Sciatic nerve (tissue), 2 donors: ENCODE measurements at regions not wholly inside any gene's neighbourhood (a gene's known extent, or its start where the extent isn't known, plus 50 kb on each side); places are given as distances from the start of the nearest gene placed in this dataset.
"Not testable (repeated sequence)": the region's sequence is repeated elsewhere in the genome, so short reads cannot be mapped to it uniquely, and the experiment has no call there.

Experiments used
- ATAC-seq: fragments of 200-7000 bp; cut with Tn5 transposase; one replicate; pipeline ENCODE4 v1.9.1; 2020; ENCODE audit warnings: mild to moderate bottlenecking, moderate library complexity
- DNase-seq: peaks from one replicate; pipeline ENCODE4 v3.0.0-alpha.2; 2020; ENCODE audit warnings: low spot score
- intact Hi-C: fragments of 100-400 bp; cut with DNase I; formaldehyde crosslinking; loops from one replicate; pipeline ENCODE4 v1.14.2; 2022
- donor health status: DM: no; HTN: no; CAD: no.
- donor health status: DM: no; HTN: no; CAD: no.

DNA sequence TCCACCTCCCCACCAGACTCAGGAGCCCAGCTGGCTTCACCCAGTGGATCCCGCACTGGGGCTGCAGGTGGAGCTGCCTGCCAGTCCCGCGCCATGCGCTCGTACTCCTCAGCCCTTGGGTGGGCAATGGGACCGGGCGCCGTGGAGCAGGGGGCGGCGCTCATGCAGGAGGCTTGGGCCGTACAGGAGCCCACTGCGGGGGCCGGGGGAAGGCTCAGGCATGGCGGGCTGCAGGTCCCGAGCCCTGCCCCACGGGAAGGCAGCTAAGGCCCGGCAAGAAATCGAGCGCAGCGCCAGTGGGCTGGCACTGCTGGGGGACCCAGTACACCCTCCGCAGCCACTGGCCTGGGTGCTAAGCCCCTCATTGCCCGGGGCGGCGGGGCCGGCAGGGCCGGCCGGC is 984.0 kb downstream of the TBL1XR1 start:
- ATAC-seq, DNase-seq, intact Hi-C loops: not testable (repeated sequence)

DNA sequence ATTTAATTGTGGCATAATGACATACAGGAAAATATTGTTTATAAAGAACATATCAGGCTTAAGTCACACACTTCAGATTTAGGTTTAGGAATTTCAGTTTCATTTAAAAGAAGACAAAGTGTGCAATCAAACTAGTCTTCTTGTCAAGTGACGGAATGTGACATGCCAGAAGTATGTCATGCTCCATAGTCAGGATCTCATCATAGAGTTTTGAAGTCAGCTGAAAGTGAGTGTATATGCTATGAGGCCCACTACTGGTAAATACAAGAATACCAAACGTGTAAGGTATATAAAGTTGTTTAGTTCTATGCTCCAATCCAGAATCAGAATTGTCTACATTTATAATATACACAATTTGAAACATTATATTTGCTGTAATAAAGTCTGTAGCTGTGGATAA is 988.4 kb downstream of the TBL1XR1 start:
- intact Hi-C loops: no loop called here
- no peak for ATAC-seq
- no peak for DNase-seq

DNA sequence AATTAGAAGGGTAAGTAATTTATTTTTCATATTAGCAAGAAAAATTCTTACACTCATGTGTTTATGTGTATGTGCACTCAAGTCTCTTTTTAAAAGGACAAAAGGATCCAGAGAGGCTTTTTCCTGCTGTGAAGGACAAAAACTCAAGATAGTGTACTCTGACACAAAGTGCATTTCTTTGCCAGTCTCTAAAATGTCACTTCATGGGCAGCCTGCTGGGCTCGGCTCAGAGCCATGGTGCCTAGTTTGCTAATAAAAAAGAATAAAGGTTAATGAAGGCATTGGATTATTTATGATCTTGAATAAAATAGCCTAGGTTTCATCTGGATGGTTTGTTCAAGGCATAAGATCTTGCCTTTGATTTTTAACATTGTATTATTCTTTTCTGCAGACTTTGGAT is 989.0 kb downstream of the TBL1XR1 start:
- intact Hi-C loops: no loop called here
- no peak for ATAC-seq
- no peak for DNase-seq

DNA sequence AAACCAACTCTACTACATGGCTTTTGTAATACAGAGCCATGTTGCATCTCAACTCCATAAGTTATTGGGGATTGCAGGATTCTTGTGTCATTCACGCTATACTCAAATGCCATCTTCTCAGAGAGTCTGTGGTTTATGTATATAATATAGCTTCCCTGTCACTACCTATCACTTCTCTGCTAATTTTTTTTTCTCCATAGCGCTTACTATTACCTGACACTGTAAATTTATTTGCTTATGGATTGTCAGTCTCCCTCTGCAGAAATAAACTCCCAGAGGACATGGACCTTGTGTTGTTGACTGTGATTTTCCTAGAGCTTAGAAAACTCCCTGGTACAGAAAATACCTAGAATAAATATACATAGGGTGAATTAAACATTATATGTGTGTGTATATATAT is 990.5 kb downstream of the TBL1XR1 start:
- ATAC-seq (no peak), DNase-seq (no peak)
- intact Hi-C loops: no loop called here

DNA sequence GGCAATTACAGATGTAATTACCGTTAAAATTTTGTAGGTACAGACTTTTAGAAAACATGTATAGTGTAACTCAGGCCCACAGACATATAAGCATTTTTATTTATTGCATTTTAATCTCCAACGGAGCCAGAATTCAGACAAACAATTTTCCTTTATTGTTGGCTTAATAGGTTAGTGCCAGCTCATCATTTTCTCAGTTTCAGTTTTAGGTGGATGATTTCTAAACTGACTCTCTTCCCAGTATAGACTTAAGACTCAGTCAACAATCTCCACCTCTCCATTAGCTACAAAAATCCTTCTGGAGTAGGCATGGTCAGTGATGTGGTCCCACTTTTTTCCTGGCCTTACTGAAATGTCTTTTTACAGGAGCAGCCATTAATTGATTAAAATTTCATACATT is 994.6 kb downstream of the TBL1XR1 start:
- intact Hi-C loops: no loop called here
- ATAC-seq (no peak), DNase-seq (no peak)

DNA sequence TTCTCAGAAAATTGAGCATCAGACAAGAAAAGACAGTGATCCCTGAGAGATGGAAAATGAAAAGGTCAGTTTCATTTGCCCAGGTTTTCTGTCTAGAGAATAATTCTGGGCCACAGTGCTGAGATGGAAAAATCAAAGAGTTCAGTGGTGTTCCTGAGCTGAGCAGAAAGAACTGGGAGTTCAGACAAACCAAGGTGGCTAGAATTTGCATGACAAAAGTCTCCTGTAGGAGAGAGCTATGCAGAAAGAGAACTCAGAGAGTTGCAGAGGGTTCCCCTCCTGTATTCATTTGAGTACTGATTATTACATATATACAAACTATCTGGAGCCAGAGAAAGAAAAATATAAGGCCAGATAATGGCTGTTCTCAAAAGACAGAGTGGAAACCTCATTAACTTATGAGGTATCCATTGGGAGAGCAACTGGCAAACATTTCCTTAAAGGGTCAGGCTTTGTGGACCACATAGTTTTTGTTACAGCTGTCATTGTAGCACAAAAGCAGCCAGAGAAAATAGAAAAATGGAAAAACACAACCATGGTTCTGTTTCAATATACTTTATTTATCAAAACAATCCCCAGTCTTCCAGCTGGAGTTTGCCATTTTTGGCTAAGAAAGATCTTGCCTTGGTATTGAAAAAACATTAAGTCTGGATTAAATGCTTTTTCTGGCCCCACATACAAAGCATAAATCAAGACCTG is 1004.1 kb downstream of the TBL1XR1 start:
- peak; percentile 78 for ATAC-seq
- intact Hi-C loops: no loop called here
- no peak for DNase-seq

DNA sequence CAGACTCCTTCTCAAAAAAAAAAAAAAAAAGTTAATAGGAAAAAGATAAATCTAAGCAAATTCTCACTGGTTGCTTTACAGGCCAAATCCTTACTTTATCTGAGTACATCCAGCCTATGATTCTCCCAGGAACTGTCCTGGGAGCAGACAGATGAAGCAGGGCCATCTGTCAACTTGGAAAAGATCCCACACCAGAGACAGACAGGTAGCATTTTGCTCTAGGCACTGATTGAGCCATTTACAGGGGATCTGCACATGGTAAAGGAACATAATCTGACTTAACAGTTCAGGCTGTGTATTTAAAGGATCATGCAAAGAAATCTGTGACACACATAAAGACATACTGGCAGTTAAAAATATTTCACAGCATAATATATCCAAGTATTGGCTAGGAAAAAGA is 1006.5 kb downstream of the TBL1XR1 start:
- DNase-seq: no peak
- no peak for ATAC-seq
- intact Hi-C loops: no loop called here

DNA sequence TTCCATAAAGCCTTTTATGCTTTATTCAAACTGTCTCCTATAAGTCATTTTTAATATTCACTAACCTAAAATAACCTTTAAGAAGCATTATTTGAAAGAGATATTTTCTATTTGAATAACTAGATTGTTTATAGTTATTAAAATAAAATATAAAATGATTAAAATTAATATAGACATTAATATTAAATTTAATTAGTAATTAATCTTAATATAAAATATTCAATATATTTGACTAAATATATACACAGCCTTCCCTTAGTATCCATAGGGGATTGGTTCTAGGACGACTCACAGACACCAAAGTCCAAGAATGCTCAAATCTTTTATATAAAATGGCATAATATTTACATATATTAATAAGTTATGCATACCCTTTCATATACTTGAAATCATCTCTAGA is 1014.1 kb downstream of the TBL1XR1 start:
- no peak for ATAC-seq
- DNase-seq: no peak
- intact Hi-C loops: no loop called here

DNA sequence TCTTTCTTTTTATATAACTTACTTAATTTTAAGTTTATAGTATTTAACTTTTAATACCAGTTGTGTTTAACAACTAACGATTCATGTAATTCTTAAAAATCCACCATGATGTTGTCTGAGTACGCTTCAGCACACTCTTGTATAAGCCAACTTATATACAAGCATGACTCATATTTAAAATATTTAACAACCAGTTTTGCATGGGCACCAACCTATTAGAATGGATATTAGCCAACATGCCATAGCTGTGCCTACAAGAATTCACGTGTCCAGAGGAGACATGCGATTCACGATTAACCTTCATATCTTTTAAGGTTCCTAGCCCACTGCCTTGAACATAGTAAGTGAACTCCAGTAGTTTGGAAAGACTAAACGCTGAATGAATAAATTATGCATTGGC is 1023.2 kb downstream of the TBL1XR1 start:
- intact Hi-C loops: no loop called here
- no peak for DNase-seq
- ATAC-seq: no peak

DNA sequence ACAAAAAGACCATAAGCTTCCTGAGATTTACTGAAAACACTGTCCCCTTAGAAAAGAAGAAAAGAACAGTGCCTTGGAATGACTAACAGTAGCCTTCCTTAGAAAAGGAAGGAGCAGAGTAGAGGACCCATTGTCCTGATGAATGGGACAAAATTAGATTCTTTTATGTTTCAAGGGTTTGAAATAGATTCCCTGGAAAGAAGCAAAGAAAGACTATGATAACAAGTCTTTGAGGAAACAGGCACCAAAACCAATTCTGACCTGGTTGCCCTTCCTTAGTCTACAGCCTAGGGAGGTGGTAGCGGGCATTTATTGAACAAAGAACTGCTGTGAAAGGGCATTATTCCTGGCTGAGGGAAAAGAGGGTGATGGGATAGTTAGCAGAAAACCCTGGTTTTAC is 1024.8 kb downstream of the TBL1XR1 start:
- DNase-seq (no peak), ATAC-seq (no peak)
- intact Hi-C loops: no loop called here

DNA sequence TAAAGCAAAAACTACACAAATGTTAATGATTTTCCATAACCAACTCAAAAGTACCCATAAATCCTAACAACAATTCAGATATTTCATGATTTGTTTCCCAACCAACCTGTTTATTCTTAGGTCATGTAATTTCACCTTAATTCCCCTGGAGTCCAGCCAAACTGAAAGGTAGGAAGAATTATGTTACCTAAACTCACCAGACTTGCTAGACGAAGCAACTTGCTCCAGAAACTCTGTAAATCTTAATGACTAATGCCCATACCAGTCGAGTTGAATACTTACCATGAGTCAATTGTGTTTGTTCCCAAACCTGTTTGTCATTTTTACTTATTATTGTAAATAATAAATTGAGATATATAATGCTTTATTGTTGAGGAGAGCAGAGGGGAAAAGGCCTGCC is 1030.0 kb downstream of the TBL1XR1 start:
- intact Hi-C loops: no loop called here

DNA sequence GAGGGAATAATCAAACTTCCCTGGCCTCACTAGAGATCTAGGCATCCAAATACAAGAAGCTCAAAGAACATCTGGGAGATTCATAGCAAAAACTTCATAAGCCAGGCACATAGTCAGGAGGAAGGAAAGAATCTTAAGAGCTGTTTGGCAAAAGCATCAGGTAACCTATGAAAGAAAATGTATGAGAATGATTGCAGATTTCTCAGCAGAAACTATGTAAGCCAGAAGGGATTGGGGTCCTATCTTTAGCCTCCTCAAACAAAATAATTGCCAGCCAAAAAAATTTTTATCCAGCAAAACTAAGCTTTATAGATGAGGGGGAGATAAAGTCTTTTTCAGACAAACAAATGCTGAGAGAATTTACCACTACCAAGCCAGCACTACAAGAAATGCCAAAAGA is 1036.3 kb downstream of the TBL1XR1 start:
- intact Hi-C loops: no loop called here
- no peak for DNase-seq
- no peak for ATAC-seq

More for the DNA sequence above, 1030.0 kb downstream of the TBL1XR1 start:
- no peak for ATAC-seq
- no peak for DNase-seq

DNA sequence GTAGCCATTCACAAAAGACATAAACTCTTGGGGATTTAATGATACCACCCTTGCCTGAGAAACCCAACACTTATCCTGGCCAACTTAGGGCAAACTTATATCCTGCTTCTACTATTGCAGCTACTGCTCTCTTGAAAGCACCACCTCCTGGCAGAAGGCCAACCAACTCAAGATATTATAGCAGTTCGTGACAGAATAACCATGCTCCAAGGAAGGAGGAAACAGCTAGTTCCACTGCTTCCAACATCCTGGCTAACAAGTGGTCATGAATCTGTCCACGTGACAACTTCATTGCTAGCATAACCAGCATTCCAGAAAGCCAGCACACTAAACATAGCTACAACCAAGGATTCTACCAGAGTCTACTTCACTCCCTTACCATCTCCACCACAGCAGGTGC is 1037.5 kb downstream of the TBL1XR1 start:
- intact Hi-C loops: no loop called here
- ATAC-seq (no peak), DNase-seq (no peak)

DNA sequence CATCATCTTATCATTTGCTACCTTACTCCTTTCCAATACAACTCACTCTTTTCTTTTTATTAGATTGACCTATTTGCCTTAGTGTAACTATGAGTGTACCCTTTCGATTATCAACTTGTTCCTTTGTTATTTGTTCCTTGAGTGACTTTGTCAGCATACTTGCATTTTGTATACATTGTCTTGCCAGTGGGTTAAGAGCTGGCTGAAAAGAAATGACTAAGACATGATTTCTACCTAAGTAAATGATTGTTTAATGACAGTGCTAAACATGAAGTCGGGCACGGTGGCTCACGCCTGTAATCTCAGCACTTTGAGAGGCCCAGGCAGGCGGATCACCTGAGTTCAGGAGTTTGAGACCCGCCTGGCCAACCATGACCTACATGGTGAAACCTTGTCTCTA is 1042.3 kb downstream of the TBL1XR1 start:
- no peak for ATAC-seq
- intact Hi-C loops: no loop called here
- DNase-seq: no peak

DNA sequence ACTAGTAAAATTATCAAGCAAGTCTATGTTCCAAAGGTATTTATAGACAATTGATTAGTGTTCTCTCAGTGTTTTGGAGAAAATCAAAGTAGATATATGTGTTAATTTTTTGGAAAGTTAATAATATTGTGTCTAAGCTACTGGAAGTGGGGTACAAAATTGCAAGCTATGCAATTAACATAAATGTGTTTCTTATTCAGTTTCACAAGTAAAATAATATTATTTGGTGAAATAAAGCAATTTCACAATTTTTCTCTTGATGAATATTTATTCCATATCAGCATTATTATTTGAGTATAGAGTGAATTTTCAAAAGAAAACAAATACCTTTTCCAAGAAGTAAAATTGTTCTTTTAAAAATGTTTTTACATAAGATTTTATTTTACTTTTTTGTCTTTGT is 1047.7 kb downstream of the TBL1XR1 start:
- intact Hi-C loops: no loop called here
- ATAC-seq (no peak), DNase-seq (no peak)

DNA sequence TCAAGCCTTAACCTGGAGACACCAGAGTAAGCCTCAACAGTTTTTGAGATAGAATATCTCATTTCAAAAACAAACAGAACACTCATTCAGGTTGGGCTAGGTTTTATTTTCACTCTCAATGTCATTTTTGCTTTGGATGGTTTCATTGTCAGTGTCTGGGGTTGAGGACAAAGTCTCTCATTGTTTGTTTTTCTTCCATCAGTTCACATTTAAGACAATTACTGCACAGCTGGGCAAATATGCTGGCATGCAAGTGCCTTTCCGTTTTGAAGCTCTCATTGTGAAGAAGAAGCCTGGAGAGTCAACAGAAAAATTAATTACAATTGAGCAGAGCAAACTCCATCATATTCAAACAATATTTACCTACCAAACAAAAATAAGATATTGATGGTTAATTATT is 1050.0 kb downstream of the TBL1XR1 start:
- DNase-seq (no peak), ATAC-seq (no peak)
- intact Hi-C loops: no loop called here

DNA sequence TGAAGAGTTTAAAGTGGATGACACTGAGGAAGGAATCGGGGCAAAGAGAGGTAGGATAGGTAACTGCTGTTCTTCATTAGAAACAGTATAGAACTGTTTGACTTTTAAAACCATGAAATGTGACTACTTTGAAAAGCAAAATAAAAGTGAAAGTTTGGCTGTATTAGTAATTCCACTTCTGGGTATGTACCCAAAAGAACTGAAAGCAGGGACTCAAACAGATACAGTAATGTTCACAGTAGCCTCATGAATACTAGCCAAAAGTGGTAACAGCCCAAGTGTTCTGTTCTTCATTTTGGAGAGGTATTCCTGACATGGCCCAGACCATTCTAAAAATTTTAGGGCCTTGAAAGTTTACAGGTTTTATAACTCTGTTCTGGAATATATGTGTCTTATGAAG is 1055.4 kb downstream of the TBL1XR1 start:
- DNase-seq (no peak), ATAC-seq (no peak)
- intact Hi-C loops: no loop called here

DNA sequence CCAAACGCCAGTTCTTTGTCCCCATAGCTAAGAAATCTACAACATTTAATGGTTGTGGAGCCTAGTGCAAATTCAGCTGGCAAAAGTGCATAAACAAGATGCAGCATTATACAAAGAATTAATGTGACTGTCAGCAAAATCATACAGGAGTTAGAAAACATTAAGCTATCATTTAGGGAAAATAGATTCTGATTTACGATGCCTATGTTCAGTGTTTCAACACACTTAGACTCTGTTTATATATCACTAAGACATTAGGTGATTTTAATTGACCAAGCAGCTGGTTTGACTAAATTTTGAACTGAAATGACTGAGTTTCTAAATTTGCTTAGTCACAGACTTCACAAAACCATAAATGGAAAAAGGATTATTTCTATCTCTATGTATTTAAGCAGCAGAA is 1076.8 kb downstream of the TBL1XR1 start:
- DNase-seq (no peak), ATAC-seq (no peak)
- intact Hi-C loops: no loop called here

DNA sequence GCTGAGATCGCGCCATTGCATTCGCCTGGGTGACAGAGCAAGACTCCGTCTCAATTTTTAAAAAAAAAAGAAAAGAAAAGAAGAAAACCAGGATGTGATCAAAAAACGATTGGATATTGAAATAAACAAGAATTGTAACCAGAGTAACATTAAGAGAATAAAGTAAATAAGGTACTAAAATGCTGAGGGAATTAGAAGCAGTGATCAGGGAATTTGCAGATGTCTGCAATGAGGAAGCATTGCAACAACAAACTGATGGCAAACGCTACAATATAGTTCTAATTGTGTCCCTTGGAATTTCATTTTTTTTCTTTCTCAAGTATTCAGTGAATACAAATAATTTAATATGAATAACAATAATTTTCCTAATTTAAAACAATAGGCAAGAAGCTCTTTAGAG is 1077.5 kb downstream of the TBL1XR1 start:
- intact Hi-C loops: no loop called here
- ATAC-seq: no peak
- no peak for DNase-seq

DNA sequence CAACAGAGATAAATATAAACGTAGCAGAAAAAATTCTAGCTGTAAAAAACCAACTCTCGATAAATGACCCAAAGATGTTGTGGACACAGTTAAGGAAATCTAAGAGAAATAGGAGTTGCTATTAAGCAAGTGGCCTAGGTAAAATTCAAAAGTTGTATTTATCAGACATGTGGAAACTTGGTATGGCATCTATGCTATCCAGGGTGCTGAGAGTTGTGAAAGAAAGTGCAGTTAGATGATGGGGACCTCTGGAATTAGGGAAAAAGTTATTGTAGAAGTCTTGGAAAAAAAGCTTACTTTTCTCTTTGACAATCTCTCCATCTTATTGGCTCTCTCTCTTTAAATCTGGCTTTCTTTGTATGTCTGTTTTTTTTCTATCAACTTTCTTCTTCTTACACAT is 1090.9 kb downstream of the TBL1XR1 start:
- ATAC-seq: no peak
- no peak for DNase-seq
- intact Hi-C loops: no loop called here

DNA sequence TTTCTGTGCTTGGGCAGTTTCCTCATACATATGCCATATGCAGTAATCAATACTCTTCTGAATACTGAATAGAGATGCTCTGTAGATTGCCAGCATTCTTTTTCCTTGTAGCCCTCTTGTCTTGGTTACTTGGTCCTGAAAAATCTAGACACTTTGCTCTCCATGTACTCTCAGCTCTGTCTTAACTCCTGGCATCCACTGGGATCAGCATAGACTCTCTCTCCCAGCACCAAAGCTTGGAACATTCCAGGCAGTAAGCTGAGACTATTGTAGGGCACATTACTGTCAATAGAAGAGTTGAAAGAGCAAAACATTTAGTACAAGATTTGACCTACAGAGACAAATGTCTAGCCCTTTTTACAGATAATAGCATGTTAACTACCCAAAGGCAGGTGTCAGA is 1100.3 kb downstream of the TBL1XR1 start:
- intact Hi-C loops: loop anchor here (10.0 kb wide), 1 partner anchor 1012 kb away; no protein-coding TSS in a partner anchor
- ATAC-seq (no peak), DNase-seq (no peak)
